ENCODE measurements at regions not wholly inside any gene's neighbourhood (a gene's known extent, or its start where the extent isn't known, plus 50 kb on each side); places are given as distances from the start of the nearest gene placed in this dataset.

- no peak overlapping the region for H3K27ac ChIP-seq (ENCODE audit: low read depth, low read length)
- H4K20me1 ChIP-seq (ENCODE audit: low read depth, low read length), result no peaks in the 10 kb centered on the region
- H3F3A ChIP-seq (ENCODE audit: insufficient read depth), result no peaks in the 10 kb centered on the region
- peak overlapping the region; percentile 15 for H2AFZ ChIP-seq (ENCODE audit: low read depth, low read length, severe bottlenecking)
- H3K36me3 ChIP-seq (ENCODE audit: low read length), result no peaks in the 10 kb centered on the region
- H3K4me3 ChIP-seq (ENCODE audit: insufficient read depth, low read length, poor library complexity, severe bottlenecking), result no peak overlapping the region
- TF ChIP-seq CTCF (IDR thresholded peaks at IDR 0.05; ENCODE audit: insufficient read depth, low read length, poor library complexity, severe bottlenecking) (no peak), EZH2phosphoT487 (conservative IDR thresholded peaks at IDR 0.05; ENCODE audit: low read length) (no peak)
- peak overlapping the region; percentile 3 for H3K4me2 ChIP-seq (ENCODE audit: low read depth, low read length, poor library complexity, severe bottlenecking)
- no peaks in the 10 kb centered on the region for H3K9me2 ChIP-seq (replicated peaks; ENCODE audit: insufficient read depth, low read length)
- no peaks in the 10 kb centered on the region for H3K27me3 ChIP-seq (ENCODE audit: low read length)
- H3K9ac ChIP-seq (ENCODE audit: low read length), result no peak overlapping the region
- H3K79me2 ChIP-seq (ENCODE audit: insufficient read depth, low read length), result no peaks in the 10 kb centered on the region
- no peaks in the 10 kb centered on the region for H3K9me3 ChIP-seq (ENCODE audit: insufficient read depth, low read length)
These were observed 123.8 kb upstream of the LRFN5 start for GRCh38 chr14:41482861-41483260.

GRCh38 chr14:41476526-41476925 is 130.2 kb upstream of the LRFN5 start:
- Histone ChIP-seq H3K9me2 (replicated peaks; ENCODE audit: insufficient read depth, low read length) (no peaks in the 10 kb centered on the region), H3K36me3 (ENCODE audit: low read length) (no peaks in the 10 kb centered on the region), H3K9me3 (ENCODE audit: insufficient read depth, low read length) (no peaks in the 10 kb centered on the region), H4K20me1 (ENCODE audit: low read depth, low read length) (no peaks in the 10 kb centered on the region), H3K79me2 (ENCODE audit: insufficient read depth, low read length) (no peaks in the 10 kb centered on the region), H3K27me3 (ENCODE audit: low read length) (no peaks in the 10 kb centered on the region), H3K4me2 (ENCODE audit: low read depth, low read length, poor library complexity, severe bottlenecking) (no peak overlapping the region), H3K9ac (ENCODE audit: low read length) (no peak overlapping the region), H2AFZ (ENCODE audit: low read depth, low read length, severe bottlenecking) (no peak overlapping the region), H3F3A (ENCODE audit: insufficient read depth) (no peaks in the 10 kb centered on the region), H3K4me3 (ENCODE audit: insufficient read depth, low read length, poor library complexity, severe bottlenecking) (no peak overlapping the region), H3K27ac (ENCODE audit: low read depth, low read length) (no peak overlapping the region)
- TF ChIP-seq EZH2phosphoT487 (conservative IDR thresholded peaks at IDR 0.05; ENCODE audit: low read length), result no peak
- TF ChIP-seq CTCF (IDR thresholded peaks at IDR 0.05; ENCODE audit: insufficient read depth, low read length, poor library complexity, severe bottlenecking), result no peak

GRCh38 chr14:41461380-41461779 is 145.3 kb upstream of the LRFN5 start:
- H3K9me2 ChIP-seq (replicated peaks; ENCODE audit: insufficient read depth, low read length), result no peaks in the 10 kb centered on the region
- H4K20me1 ChIP-seq (ENCODE audit: low read depth, low read length), result no peaks in the 10 kb centered on the region

More at GRCh38 chr14:41461380-41461779, 145.3 kb upstream of the LRFN5 start:
- Histone ChIP-seq H3K79me2 (ENCODE audit: insufficient read depth, low read length) (no peaks in the 10 kb centered on the region), H3K9ac (ENCODE audit: low read length) (no peak overlapping the region), H3K27ac (ENCODE audit: low read depth, low read length) (no peak overlapping the region), H2AFZ (ENCODE audit: low read depth, low read length, severe bottlenecking) (no peak overlapping the region), H3K4me2 (ENCODE audit: low read depth, low read length, poor library complexity, severe bottlenecking) (no peak overlapping the region), H3K36me3 (ENCODE audit: low read length) (no peaks in the 10 kb centered on the region), H3K4me3 (ENCODE audit: insufficient read depth, low read length, poor library complexity, severe bottlenecking) (no peak overlapping the region), H3K27me3 (ENCODE audit: low read length) (no peaks in the 10 kb centered on the region), H3F3A (ENCODE audit: insufficient read depth) (no peaks in the 10 kb centered on the region), H3K9me3 (ENCODE audit: insufficient read depth, low read length) (no peaks in the 10 kb centered on the region)
- TF ChIP-seq CTCF (IDR thresholded peaks at IDR 0.05; ENCODE audit: insufficient read depth, low read length, poor library complexity, severe bottlenecking) (no peak), EZH2phosphoT487 (conservative IDR thresholded peaks at IDR 0.05; ENCODE audit: low read length) (no peak)
